Heart left ventricle (tissue), 13 donors: ENCODE measurements at regions not wholly inside any gene's neighbourhood (a gene's known extent, or its start where the extent isn't known, plus 50 kb on each side); places are given as distances from the start of the nearest gene placed in this dataset.

Source experiments
- POLR2A ChIP-seq, 2 donors: fragments of 450-650 bp; IDR thresholded peaks; one replicate each; pipeline ENCODE4 v1.6.1; 2017; ENCODE audit warnings: antibody characterized with exemption in 2 of 2, mild to moderate bottlenecking in 2 of 2, moderate library complexity in 2 of 2
- TF ChIP-seq, protein P1 (sequence below), 12 donors: fragments of 200-600 bp; sonication (generic) in 4 of 12; IDR thresholded peaks; one replicate each; pipeline versions ENCODE4 v1.5.0 to v1.8.0; 2018 to 2022; ENCODE audit warnings: antibody characterized with exemption in 12 of 12, mild to moderate bottlenecking in 5 of 12
- donor health status: ischemic (EF 13 %, LVEDD 7.1; RV severe dilation, severe dysfunction).
- donor health status: DM: no; HTN: yes; CAD: no.
- donor health status: DM: no; HTN: no; CAD: no.
- donor health status: ischemic (EF 25% LVEDD 6.9; RV normal size, moderate dysfunction).
- donor health status: ischemic (EF 25% LVEDD 5.7; RV mildly dilated, moderate dysfunction).
- donor health status: ischemic (EF 35%, LVEDD 5.7; RV mildly dilated, moderate dysfunction).
- donor health status: nonischemic (EF 11% LVEDD 7.7; RV severe dilation, severe dysfunction).
- donor health status: DM: yes; HTN: yes; CAD: no.
- donor health status: PGD.
- donor health status: ischemic (EF 29% LVEDD 5.4; RV normal size, mild dysfunction).
- donor health status: nonischemic (EF 23%, LVEDD 6.1; RV moderate dilation, normal function).

GRCh38 chr1:59070610-59071009 lies 226.3 kb upstream of the FGGY start:
- TF ChIP-seq POLR2A (IDR thresholded peaks at IDR 0.05) = no peak
- TF ChIP-seq, protein P1, sequence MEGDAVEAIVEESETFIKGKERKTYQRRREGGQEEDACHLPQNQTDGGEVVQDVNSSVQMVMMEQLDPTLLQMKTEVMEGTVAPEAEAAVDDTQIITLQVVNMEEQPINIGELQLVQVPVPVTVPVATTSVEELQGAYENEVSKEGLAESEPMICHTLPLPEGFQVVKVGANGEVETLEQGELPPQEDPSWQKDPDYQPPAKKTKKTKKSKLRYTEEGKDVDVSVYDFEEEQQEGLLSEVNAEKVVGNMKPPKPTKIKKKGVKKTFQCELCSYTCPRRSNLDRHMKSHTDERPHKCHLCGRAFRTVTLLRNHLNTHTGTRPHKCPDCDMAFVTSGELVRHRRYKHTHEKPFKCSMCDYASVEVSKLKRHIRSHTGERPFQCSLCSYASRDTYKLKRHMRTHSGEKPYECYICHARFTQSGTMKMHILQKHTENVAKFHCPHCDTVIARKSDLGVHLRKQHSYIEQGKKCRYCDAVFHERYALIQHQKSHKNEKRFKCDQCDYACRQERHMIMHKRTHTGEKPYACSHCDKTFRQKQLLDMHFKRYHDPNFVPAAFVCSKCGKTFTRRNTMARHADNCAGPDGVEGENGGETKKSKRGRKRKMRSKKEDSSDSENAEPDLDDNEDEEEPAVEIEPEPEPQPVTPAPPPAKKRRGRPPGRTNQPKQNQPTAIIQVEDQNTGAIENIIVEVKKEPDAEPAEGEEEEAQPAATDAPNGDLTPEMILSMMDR (IDR thresholded peaks at IDR 0.05) = no peak
